ENCODE measurements at regions not wholly inside any gene's neighbourhood (a gene's known extent, or its start where the extent isn't known, plus 50 kb on each side); places are given as distances from the start of the nearest gene placed in this dataset.
"Not testable (repeated sequence)": the region's sequence is repeated elsewhere in the genome, so short reads cannot be mapped to it uniquely, and the experiment has no call there.

DNA sequence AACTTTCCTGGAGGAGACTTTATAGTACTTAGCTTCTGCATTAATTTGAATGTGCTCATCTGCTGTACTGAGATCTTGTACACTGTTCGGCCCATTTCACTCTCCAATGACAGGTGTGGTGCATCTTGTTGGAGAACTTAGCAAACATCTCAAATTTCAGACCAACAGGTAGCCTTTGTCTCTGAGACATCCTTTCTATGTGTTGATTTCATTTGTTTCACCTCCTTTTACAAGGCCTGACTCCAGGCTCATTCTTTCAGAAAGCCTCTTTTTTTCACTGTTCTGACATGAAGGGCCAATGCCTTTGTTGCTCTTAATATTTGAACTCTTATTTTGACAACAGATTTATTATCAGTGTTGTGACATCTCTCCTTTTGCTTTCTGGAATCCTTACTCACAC is 271.8 kb upstream of the FANCL start:
- no peak for DNase-seq (ENCODE audit: low read depth in 3 of 3)

DNA sequence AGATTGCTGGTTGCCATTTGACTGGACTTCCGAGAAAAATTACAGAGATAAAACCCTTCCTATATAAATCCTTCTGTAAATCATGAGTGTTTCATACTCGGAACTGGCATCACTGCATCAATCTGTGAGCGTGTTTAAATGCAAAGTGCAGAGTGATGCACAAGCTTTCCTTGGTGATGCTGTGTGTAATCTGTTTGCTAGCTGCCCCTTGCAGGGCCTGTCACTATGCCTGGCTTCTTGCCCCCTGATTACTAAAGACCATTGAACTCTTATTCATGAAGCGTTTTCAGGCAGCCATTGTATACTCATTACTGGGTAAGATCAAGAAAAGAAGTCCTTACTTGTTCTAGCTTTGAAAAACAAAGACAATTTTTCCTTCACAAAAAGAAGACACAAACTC is 266.9 kb upstream of the FANCL start:
- no peak for DNase-seq (ENCODE audit: low read depth in 3 of 3)

DNA sequence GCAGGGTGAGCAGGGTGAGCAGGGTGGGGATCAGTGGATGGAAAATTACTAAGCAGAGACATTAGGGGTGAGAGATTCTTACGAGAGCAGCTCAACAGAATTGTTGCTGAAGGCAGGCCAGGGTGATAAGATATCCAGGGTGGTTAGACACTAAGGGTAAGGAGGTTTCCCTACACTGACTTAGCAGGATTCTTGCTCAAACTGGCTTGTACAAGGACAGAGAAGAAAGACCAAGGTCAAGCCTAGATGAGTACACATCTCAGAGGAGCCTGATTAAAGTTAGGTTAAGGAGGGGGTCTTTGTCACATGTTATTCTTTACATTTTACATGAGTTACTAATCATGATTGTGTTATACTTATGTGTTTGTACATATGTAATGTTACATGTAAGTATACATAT is 262.8 kb upstream of the FANCL start:
- no peak for DNase-seq (ENCODE audit: low read depth in 3 of 3)

DNA sequence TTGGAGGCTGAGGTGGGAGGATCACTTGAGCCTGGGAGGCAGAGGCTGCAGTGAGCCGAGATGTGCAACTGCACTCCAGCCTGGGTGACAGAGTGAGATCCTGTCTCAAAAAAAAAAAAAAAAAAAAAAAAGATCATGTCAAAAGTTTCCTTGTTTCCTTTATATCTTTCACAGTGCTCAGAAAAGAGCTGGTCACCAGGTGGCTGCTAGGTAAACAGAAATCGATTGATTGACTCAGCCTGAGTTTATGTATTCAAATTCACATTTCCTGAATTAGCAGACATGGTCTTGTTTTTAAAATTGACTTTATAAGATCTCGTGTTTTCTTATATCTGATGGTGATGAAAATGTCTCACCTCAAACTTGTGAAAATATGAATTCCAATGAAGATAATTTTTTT is 261.8 kb upstream of the FANCL start:
- DNase-seq (ENCODE audit: low read depth in 3 of 3): no peak

DNA sequence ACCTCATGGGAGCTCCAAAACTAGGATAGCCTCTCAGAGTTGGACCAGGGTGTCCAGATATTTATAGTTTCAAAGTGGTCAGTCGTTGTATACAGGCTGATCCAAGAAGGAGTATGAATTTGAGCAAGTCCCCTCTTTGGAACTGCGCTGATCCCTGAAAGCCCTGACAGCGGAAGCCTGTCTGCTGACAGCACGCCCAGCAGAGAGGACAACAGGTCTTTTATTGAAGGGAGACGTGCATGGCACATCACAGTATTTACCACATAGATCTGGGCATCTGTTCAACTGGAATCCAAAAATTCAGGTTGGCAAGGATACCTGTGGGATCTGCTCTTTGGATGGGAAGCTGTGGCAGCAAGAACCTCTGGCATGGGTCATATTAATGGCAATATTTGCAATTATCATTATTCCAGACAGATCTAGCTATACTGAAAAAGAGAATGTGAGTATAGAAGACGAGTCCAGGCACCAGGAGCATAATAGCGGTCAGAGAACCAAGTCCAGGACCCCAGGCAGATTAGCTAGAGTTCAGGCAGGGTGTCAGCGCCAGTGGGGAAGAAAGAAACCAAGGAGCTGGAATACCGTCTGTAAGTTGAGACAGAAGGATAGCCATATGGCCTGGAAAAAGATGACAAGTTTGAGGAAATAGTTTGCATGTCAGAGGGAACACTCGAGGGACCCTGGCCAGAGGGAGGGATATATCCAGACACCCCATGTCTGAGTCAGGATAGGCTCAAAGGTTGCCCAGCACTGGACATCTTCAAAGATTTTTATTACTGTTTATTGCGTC is 260.4 kb upstream of the FANCL start:
- DNase-seq (ENCODE audit: low read depth in 3 of 3): no peak

DNA sequence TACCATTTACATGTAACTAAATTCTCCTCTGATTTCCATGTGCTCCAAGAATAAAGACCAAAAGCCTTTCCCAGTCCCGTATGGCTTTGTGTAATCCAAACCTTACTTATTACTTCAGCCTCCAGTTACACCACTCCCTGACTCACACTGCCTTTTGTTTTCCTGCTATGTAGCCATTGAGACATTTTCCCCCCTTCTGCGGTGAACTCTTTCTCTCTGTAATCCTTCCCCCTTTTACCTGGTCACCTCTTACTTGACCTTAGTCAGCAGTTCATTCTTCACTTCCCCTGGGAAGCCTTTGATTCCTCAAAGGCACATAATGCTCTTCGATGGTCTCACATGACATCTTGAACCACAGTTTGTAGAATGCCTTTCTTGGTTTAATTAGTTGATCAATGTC is 256.0 kb upstream of the FANCL start:
- DNase-seq (ENCODE audit: low read depth in 3 of 3): no peak

DNA sequence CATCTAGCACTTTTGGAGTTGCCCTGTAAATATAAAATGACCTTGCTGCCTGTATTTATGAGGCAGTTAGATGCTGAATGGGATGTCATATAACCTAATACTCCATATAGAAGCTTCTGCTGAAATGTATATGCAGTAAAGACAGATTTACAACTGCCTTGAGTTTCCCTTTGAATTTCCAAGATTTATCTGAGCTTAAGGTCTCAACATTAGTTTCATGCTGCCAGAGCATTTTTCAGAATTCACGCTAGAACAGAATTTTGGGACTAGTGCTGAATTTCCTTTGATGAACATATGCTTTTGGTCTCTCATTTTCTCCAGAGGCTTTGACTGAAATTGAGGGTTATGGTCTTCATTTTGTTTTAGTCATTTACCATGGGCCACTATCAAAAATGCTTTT is 254.7 kb upstream of the FANCL start:
- no peak for DNase-seq (ENCODE audit: low read depth in 3 of 3)

DNA sequence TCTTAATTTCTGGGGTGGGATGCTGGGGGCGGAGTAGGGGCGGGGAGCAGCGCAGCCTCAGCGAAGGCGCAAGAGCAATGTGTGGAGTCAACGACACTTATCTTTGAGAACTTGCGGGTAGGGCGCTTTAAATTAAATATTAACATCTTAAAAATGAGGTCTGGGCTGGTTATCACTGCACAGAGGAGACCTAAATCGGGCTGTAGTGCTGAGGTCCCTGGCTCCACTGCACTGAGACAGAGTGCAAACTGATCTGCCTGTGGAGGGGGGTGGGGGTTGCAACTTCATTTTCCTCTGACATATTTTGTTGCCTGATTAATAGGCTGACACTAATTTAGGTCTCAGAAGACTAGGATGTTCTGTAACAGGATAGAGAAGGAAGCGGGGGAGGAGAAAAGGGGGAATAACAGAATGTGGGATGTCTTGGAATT is 253.0 kb upstream of the FANCL start:
- DNase-seq (ENCODE audit: low read depth in 3 of 3): no peak

DNA sequence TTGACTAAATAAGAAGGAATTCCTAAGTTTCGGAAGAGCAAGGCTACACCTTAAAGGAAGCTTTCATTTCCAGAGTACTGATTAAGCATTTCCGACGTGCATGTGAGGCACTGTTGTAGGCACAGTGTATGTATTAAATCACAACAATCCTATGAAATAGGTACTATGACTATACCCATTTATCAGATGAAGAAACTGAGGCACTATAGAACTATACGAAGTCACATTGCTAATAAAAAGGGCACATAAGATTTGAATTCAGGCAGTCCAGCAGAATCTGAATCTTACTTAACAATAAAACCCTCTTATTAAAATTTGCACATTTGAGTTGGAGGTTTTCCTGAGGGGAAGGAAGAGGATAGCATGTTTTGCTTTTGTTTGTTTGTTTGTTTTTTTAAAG is 243.5 kb upstream of the FANCL start:
- no peak for DNase-seq (ENCODE audit: low read depth in 3 of 3)

DNA sequence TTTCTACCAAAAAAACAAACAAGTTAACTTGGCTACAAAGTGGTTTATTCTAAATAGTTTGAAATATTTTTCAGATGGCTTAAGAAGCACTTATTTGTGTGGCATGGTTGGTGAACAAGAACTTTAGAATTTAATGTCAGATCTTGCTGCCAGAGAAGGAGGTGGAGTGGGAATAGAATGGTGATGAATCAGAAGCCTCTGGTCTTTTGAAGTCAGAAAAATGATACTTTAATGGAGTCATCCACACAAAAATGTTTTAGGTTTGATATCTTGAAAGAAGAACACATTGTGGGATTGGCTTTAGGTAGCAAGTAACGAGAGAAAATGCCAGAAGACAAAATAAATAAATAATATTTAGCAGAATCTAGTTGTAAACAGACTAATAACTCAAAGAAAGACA is 243.1 kb upstream of the FANCL start:
- no peak for DNase-seq (ENCODE audit: low read depth in 3 of 3)

DNA sequence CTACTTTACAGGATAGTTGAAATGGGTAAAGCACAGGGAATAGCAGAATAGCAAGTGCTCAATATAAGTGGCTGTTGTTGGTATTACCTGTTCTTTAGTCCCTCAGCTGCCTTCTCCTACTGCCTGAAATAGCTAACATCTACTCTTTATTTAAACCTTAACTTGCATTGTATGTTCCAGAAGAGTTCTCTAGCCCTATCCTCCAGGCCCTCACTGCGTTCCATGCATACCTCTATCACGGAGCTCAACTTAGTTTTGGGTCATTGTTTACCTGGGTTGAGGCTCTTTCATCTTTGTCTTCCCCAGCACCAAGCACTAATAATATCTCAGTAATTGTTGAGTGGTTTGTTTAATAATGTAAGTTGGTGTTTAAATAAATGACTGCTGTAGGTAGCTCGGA is 242.2 kb upstream of the FANCL start:
- no peak for DNase-seq (ENCODE audit: low read depth in 3 of 3)

DNA sequence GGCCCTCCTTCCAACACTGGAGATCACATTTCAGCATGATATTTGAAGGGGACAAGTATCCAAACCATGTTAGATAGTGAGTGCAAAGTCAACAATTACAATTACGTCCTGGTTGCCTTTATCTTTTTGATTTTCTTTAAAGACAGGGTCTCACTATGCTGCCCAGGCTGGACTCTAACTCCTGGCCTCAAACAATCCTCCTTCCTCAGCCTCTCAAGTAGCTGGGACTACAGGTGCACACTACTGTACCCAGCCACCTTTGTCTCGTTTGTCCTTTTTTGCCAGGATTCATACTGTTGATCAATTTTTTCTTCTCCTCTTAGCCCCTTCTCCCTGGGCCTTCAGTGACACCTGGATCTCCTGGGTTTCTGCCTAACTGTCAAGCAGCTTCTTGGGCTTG is 240.5 kb upstream of the FANCL start:
- DNase-seq (ENCODE audit: low read depth in 3 of 3): no peak

DNA sequence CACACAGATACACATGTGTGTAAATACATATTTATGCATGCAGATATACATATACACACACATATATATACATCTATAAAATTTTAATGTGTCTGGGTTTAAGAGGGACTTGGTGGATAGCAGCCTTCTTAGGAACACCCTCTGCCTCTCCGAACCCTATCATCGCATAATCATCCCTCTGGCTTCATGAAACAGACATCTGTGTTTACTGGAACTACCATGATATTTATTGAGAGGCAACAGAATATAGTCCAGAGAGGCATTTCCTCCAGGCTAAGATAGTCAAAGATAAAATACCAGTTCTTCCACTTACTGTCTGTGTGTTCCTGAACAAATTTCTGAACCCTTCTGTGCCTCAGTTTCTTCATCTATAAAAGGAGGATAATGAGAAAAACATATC is 239.0 kb upstream of the FANCL start:
- DNase-seq (ENCODE audit: low read depth in 3 of 3): no peak

DNA sequence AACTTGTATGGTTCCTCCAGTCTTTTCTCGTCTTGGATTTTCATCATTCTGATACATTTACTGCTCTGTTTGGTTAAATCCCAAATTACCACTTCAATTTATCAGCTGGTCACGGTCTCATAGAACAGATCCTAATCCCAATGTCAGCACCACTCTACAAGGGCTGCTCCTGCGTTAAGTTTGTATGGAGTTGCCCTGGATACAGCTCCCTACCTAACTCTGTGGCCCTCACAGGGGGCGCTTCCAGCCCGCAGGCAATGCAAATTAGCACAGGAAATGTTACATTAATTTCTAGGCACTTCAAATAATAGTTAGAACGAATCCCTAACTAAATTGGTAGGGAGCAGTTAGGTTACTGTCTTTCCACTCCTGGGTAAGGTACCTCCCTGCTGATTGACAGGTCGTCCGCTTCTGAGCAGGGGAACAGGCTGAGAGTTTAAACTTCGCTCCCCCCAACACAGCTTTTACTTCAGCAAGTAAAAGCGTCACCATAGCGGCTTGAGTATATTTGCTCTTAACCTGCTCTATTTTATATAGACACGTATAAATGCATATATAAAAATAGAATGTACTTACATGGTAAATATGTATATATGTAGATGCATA is 238.5 kb upstream of the FANCL start:
- no peak for DNase-seq (ENCODE audit: low read depth in 3 of 3)

DNA sequence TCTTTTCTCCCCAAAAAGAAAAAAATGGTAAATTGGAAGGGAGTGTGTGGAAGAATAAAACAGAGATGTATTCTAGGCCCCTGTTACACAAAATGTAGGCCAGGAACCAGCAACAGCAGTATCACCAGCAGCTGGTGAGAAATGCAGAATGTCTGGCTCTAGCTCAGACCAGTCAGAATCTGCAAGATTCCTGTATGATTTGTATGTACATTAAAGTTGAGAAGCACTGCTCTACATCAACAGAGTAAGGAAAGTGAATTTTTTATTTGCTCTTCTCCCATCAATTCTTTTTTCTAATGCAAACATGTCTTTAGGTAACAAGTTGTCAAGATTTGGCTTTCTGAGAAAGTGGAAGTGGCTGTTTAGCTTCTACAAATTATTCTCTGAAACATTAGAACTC is 235.4 kb upstream of the FANCL start:
- no peak for DNase-seq (ENCODE audit: low read depth in 3 of 3)

DNA sequence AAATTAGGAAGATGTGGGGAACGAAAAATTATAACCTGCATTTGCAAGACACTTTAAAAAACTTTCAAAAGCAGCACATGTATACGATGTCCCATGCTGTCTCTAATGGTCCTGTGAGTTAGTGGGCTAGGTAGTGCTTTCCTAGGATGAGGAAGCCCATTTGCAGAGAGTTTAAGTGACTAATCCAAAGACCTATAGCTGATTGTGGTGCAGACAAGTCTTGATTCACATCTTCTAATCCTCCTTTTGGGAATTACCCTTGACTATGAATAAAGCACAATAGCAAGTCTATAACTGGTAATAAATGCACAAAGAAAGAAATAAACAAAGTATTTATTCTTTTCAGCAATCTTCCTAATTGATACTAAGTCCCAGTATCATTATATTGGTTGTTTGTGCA is 234.6 kb upstream of the FANCL start:
- no peak for DNase-seq (ENCODE audit: low read depth in 3 of 3)

DNA sequence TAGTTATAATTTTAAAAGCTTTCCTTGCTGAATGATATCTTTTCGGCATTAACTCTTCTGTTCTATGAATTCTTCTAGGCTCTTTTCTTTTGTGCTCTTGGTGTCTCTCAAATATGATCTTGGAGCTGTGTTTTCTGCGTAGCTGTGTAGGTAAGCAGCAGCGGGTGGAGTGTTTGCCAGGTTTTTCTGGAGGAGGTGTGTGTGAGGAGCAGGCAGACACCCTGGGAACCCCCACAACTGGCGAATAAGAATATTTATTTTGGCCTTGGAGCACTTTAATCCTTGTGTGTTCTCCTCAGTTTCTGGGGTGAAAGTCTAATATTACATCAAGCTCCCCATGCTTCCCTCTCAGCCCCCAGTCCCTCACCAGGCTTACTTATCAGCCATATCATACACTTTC is 232.0 kb upstream of the FANCL start:
- no peak for DNase-seq (ENCODE audit: low read depth in 3 of 3)

DNA sequence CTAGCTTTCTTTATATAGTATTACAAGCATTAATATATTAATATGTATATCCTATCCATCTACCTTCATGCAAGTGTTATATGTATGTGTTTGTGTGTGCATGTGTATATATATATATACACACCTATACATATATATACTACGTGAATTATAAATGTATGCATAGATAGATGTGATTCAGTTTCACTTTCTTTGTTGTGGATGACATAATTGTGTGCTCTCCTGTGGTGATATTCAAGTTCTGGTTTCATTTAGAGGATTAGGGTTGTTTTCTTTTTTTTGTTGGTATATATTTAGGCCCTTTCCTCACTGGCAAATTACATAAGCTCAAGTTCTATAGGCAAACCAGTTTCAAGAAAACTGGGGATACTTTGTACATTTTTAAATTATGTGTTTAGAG is 225.7 kb upstream of the FANCL start:
- no peak for DNase-seq (ENCODE audit: low read depth in 3 of 3)

DNA sequence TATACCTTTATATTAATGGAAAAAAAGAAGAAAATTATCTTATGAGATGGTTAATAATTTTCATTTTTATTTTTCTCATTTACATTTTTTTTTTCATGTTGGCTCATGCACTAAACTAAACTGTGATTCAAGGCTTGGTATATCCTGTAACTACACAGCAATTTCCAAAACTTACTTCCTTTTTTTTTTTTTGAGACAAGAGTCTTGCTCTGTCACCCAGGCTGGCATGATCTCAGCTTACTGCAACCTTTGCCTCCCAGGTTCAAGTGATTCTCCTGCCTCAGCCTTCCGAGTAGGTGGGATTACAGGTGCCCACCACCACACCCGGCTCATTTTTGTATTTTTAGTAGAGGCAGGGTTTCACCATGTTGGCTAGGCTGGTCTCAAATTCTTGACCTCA is 224.9 kb upstream of the FANCL start:
- not testable (repeated sequence) for DNase-seq (ENCODE audit: low read depth in 3 of 3)

DNA sequence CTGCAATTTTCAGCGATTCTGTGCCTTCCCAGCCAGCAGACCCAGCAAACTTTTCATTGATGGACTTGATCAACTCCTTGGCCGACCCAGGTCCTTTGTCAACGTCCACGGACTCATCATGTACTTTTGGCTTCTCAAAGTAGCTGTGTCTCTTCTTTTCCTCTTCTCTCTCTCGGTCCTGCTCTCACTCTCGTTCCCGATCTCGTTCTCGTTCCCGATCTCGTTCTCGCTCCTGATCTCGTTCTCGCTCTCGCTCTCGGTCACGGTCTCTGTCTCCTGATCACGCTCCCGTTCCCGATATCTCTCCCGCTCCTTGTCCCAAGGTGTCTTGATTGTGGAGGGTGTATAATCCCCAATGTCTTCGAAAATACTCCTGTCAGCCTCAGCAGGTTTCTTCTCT is 219.5 kb upstream of the FANCL start:
- no peak for DNase-seq (ENCODE audit: low read depth in 3 of 3)

DNA sequence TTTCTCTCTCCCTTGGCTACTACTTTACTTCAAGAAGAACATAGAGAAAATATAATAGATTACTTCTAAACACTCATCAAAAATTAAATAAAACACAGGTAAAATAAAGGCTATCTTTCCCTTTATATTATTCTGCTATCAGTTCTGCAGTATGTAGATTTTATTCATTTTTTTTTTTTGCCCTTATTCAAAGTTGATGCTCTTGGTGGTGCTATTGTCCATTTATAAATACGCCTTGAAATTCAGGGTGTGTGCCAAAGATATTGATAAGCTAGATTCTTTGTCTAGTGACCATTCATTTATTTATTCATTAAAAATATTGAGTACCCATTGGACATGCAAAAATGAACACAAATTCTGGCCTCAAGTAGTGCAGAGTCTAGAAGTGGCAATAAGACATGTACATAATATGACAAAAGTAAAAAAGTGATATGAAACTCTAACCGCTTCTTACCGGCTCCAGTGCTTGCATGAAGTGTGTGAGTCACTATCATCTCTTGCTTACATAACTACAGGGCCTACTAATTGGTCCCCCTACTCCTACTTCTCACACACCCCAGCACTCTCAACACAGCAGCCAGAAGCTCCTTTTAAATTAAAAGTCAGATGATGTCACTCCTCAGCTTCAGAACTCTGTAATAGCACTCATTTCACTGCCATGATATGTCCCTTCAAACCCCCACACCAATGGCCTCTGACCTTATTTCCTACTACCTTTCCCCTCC is 208.3 kb upstream of the FANCL start:
- no peak for DNase-seq (ENCODE audit: low read depth in 3 of 3)

DNA sequence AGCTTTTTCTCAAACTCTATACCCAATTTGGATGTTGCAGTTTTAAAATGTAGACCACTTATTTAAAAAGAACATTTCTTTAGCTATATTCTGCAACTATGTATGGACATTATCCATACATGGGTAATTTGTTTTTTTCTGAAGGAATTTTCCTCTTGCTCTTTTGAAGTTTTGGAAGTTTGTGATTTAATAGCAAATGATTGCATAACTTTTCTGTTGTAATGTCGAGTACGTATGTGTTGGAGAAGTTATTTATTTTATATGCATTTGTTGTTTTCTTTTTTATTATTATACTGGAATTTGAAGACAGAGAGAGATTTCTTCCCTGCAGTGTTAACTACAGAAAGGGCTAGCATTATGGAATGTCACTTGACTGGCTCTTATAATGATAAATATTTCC is 207.7 kb upstream of the FANCL start:
- DNase-seq (ENCODE audit: low read depth in 3 of 3): no peak

DNA sequence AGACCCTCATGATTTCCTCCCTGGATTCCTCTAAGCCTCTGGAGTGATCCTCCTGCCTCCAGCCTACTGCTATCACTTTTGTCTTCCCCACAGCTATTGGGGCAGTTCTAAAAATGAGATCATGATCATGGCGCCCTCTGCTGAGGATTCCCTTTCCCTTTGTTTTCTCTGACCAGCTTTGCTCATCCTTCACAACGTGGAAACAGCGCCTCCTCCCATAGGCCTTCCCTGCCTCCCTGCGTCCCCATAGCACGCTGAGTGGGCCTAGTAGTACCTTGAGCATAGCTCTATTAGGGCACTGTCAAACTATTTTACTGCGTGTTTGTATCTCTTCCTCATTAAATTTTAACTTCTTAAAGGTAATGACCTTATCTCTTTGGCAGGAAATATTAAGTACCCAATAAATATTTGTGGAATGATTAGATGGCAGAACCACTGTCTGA is 207.0 kb upstream of the FANCL start:
- no peak for DNase-seq (ENCODE audit: low read depth in 3 of 3)

Measured in stimulated activated CD4-positive, alpha-beta T cell treated with anti-CD3 and anti-CD28 coated beads, TNF-alpha, amount 100 ng/mL, for 4 hours (primary cell).